GM19467 (cell line): ENCODE measurements at regions not wholly inside any gene's neighbourhood (a gene's known extent, or its start where the extent isn't known, plus 50 kb on each side); places are given as distances from the start of the nearest gene placed in this dataset.

Experiments used
- ATAC-seq: cut with Tn5 transposase; IDR thresholded peaks from one replicate; pipeline ENCODE4 v1.9.1; 2021; ENCODE audit warnings: mild to moderate bottlenecking, moderate library complexity; ENCODE audit not compliant: unreplicated experiment

- no peak for ATAC-seq
Observed at GRCh38 chr11:119521551-119521950, 98.6 kb upstream of the THY1 start.

GRCh38 chr11:119520966-119521365, 98.0 kb upstream of the THY1 start:
- ATAC-seq, result no peak

- no peak for ATAC-seq
Observed at GRCh38 chr11:119520400-119520799, 97.4 kb upstream of the THY1 start.

- ATAC-seq, result no peak
Observed at GRCh38 chr11:119519796-119520195, 96.8 kb upstream of the THY1 start.

- ATAC-seq, result no peak
Observed at GRCh38 chr11:119518746-119519730, 96.1 kb upstream of the THY1 start.

GRCh38 chr11:119515771-119516400, 92.9 kb upstream of the THY1 start:
- no peak for ATAC-seq

- no peak for ATAC-seq
Observed at GRCh38 chr11:119513806-119514170, 90.8 kb upstream of the THY1 start.

GRCh38 chr11:119513131-119513805, 90.3 kb upstream of the THY1 start:
- no peak for ATAC-seq

- no peak for ATAC-seq
Observed at GRCh38 chr11:119512369-119512768, 89.4 kb upstream of the THY1 start.

- no peak for ATAC-seq
Observed at GRCh38 chr11:119511614-119512306, 88.8 kb upstream of the THY1 start.

GRCh38 chr11:119509969-119510401, 87.0 kb upstream of the THY1 start:
- ATAC-seq, result peak; percentile 74

GRCh38 chr11:119509282-119509841, 86.4 kb upstream of the THY1 start:
- ATAC-seq, result no peak

GRCh38 chr11:119506436-119506835, 83.5 kb upstream of the THY1 start:
- no peak for ATAC-seq

- no peak for ATAC-seq
Observed at GRCh38 chr11:119505861-119506260, 82.9 kb upstream of the THY1 start.

- ATAC-seq, result no peak
Observed at GRCh38 chr11:119505071-119505470, 82.1 kb upstream of the THY1 start.

- no peak for ATAC-seq
Observed at GRCh38 chr11:119504371-119504770, 81.4 kb upstream of the THY1 start.

GRCh38 chr11:119501777-119502405, 78.9 kb upstream of the THY1 start:
- no peak for ATAC-seq

GRCh38 chr11:119497717-119498116, 74.7 kb upstream of the THY1 start:
- ATAC-seq, result no peak

GRCh38 chr11:119496997-119497396, 74.0 kb upstream of the THY1 start:
- no peak for ATAC-seq

GRCh38 chr11:119496469-119496868, 73.5 kb upstream of the THY1 start:
- no peak for ATAC-seq
